GM23248 (cell line): ENCODE measurements at regions not wholly inside any gene's neighbourhood (a gene's known extent, or its start where the extent isn't known, plus 50 kb on each side); places are given as distances from the start of the nearest gene placed in this dataset.

Experiments
- EZH2 ChIP-seq: fragments of 200-600 bp; sonication (generic); IDR thresholded peaks from 2 replicates; pipeline ENCODE4 v1.6.1; 2018; ENCODE audit warnings: antibody characterized with exemption, mild to moderate bottlenecking; ENCODE audit not compliant: insufficient read depth, poor library complexity, severe bottlenecking
- EZH2phosphoT487 ChIP-seq: fragments of 200-600 bp; sonication (generic); IDR thresholded peaks from 2 replicates; pipeline ENCODE4 v1.6.1; 2018; ENCODE audit warnings: antibody characterized with exemption, moderate library complexity, mild to moderate bottlenecking, low read depth; ENCODE audit not compliant: insufficient read depth

GRCh38 chr9:86765746-86766430 lies 181.4 kb downstream of the GAS1 start:
- TF ChIP-seq EZH2 (no peak), EZH2phosphoT487 (no peak)
